ENCODE measurements at regions not wholly inside any gene's neighbourhood (a gene's known extent, or its start where the extent isn't known, plus 50 kb on each side); places are given as distances from the start of the nearest gene placed in this dataset.
A peak's percentile ranks its signal among the peaks of the same experiment; 100 is the strongest.
"Not testable (repeated sequence)": the region's sequence is repeated elsewhere in the genome, so short reads cannot be mapped to it uniquely, and the experiment has no call there.

DNA sequence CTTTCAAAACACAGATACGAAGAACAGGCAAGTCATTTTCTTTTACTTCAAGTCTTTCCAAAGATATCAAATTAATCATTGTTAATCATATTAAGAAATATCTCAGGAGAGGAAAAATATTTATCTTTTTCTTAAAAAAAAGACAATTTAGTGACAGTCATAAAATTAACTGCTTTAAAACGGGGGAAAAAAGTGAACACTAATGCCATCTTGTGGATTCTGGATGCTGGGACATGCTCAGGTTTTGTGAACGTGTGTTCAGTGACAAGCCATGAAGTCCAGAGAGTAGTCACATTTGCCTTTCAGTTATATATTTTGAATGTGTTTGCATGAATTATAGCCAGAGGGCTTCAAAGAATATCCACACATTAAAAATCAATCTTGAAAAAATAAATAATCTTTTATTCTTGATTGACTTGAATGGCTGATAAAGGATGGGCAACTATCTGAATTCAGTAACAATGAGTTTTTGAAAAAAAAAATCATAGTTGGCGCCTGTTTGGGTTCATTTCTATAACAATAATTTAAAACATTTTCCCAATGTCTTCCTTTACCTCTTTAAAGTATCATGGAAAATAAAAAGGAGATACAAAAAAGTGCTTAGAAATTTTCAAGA lies 74.7 kb upstream of the NOX3 start:
- H3K27ac Mint-ChIP-seq = no peak overlapping the region
- no peak overlapping the region for H3K4me3 Mint-ChIP-seq
- H3K4me1 Mint-ChIP-seq = peaks cover 7% of the 10 kb centered on the region
- TF ChIP-seq, protein P1, sequence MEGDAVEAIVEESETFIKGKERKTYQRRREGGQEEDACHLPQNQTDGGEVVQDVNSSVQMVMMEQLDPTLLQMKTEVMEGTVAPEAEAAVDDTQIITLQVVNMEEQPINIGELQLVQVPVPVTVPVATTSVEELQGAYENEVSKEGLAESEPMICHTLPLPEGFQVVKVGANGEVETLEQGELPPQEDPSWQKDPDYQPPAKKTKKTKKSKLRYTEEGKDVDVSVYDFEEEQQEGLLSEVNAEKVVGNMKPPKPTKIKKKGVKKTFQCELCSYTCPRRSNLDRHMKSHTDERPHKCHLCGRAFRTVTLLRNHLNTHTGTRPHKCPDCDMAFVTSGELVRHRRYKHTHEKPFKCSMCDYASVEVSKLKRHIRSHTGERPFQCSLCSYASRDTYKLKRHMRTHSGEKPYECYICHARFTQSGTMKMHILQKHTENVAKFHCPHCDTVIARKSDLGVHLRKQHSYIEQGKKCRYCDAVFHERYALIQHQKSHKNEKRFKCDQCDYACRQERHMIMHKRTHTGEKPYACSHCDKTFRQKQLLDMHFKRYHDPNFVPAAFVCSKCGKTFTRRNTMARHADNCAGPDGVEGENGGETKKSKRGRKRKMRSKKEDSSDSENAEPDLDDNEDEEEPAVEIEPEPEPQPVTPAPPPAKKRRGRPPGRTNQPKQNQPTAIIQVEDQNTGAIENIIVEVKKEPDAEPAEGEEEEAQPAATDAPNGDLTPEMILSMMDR (IDR thresholded peaks at IDR 0.05; ENCODE audit: unreplicated experiment in 3 of 3) = peak; percentile 61 to 71 (median 65)
- peaks cover 4% of the 10 kb centered on the region for H3K36me3 Mint-ChIP-seq (ENCODE audit: low read depth)
- H3K27me3 Mint-ChIP-seq (ENCODE audit: low read depth) = no peaks in the 10 kb centered on the region
- H3K9me3 Mint-ChIP-seq = peaks cover 16% of the 10 kb centered on the region

DNA sequence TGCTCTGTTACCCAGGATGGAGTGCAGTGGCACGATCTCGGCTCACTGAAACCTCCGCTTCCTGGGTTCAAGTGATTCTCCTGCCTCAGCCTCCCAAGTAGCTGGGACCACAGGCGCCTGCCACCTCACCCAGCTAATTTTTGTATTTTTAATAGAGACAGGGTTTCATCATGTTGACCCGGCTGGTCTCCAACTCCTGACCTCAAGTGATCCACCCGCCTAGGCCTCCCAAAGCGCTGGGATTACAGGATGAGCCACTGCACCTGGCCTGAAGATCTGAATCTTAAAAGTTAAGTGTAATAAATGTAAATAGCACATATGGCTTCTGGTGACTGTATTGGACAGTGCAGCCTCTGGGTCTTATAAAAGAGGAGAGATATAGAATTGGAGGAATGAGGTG lies 74.2 kb upstream of the NOX3 start:
- H3K27me3 Mint-ChIP-seq (ENCODE audit: low read depth); H3K27ac Mint-ChIP-seq; H3K4me1 Mint-ChIP-seq; H3K4me3 Mint-ChIP-seq; H3K36me3 Mint-ChIP-seq (ENCODE audit: low read depth): not testable (repeated sequence)
- H3K9me3 Mint-ChIP-seq = peaks cover 14% of the 10 kb centered on the region

DNA sequence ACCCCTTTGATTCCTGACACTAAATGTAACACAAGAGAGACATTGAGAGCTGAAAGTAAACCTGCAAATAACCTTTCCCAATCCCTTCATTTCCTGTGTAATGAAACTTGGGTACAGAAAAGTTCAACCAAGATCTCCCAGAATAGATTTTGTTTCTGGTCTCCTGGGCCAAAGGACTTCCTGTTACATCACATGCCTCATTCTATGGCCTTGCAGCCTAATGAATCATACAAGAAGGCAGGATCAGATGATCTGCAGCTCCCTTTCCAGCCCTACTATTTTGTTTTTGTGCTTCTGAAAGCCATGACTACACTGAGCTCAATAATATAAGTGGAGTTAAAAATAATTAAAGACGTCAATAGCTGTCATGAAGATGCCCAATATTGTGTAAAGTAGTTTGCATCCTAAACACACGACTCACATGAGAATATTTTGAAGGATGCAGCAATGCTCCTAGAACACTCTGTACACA lies 73.4 kb upstream of the NOX3 start:
- Mint-ChIP-seq H3K4me1 (peaks cover 7% of the 10 kb centered on the region), H3K36me3 (ENCODE audit: low read depth) (peaks cover 4% of the 10 kb centered on the region), H3K4me3 (no peak overlapping the region), H3K9me3 (peaks cover 12% of the 10 kb centered on the region), H3K27me3 (ENCODE audit: low read depth) (no peaks in the 10 kb centered on the region), H3K27ac (peak overlapping the region in 1 of 3 experiments; percentile 81)
- TF ChIP-seq, protein P1 (IDR thresholded peaks at IDR 0.05; ENCODE audit: unreplicated experiment in 3 of 3) = no peak

DNA sequence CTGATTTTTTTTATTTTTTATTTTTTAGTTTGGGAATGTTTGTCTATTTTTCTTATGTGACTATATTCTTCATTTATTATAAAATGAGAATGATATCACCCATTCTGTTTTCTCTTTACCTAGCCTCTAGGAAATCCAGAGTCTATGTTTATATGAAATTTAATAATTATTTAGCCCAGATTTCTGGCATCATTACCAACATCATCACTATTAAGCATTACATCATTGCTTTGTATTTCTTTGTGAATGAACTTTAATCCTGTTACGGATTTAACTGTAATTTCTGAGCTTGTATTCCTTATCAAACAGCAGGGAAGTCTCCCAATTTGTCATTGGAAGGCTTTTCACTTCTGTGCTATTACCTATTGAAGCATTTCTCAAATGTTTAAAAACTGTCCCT lies 72.7 kb upstream of the NOX3 start:
- TF ChIP-seq, protein P1 (IDR thresholded peaks at IDR 0.05; ENCODE audit: unreplicated experiment in 3 of 3) = no peak
- peaks cover 4% of the 10 kb centered on the region for H3K36me3 Mint-ChIP-seq (ENCODE audit: low read depth)
- H3K9me3 Mint-ChIP-seq = peaks cover 10% of the 10 kb centered on the region
- H3K27ac Mint-ChIP-seq = no peak overlapping the region
- no peak overlapping the region for H3K4me3 Mint-ChIP-seq
- H3K4me1 Mint-ChIP-seq = peaks cover 7% of the 10 kb centered on the region
- H3K27me3 Mint-ChIP-seq (ENCODE audit: low read depth) = no peaks in the 10 kb centered on the region

DNA sequence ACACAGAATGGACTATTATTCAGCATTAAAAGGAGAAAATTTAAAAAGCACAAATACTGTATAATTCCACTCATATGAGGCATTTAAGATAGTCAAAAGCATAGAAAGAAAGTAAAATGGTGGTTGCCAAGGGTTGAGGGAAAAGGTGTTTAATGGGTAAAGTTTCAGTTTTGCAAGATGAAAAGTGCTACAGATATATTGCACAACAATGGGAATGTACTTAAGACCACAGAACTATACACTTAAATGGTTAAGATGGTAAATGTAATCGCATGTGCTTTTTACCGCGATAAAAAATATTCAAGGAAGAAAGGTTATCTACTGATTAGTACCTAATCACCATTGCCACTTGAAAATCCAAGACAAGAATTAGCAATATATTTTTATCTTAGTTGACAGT lies 71.8 kb upstream of the NOX3 start:
- TF ChIP-seq, protein P1 (IDR thresholded peaks at IDR 0.05; ENCODE audit: unreplicated experiment in 3 of 3) = no peak
- H3K4me1 Mint-ChIP-seq = peaks cover 7% of the 10 kb centered on the region
- no peaks in the 10 kb centered on the region for H3K36me3 Mint-ChIP-seq (ENCODE audit: low read depth)
- no peak overlapping the region for H3K27ac Mint-ChIP-seq
- peaks cover 5% of the 10 kb centered on the region for H3K9me3 Mint-ChIP-seq
- H3K4me3 Mint-ChIP-seq = no peak overlapping the region
- H3K27me3 Mint-ChIP-seq (ENCODE audit: low read depth) = no peaks in the 10 kb centered on the region

DNA sequence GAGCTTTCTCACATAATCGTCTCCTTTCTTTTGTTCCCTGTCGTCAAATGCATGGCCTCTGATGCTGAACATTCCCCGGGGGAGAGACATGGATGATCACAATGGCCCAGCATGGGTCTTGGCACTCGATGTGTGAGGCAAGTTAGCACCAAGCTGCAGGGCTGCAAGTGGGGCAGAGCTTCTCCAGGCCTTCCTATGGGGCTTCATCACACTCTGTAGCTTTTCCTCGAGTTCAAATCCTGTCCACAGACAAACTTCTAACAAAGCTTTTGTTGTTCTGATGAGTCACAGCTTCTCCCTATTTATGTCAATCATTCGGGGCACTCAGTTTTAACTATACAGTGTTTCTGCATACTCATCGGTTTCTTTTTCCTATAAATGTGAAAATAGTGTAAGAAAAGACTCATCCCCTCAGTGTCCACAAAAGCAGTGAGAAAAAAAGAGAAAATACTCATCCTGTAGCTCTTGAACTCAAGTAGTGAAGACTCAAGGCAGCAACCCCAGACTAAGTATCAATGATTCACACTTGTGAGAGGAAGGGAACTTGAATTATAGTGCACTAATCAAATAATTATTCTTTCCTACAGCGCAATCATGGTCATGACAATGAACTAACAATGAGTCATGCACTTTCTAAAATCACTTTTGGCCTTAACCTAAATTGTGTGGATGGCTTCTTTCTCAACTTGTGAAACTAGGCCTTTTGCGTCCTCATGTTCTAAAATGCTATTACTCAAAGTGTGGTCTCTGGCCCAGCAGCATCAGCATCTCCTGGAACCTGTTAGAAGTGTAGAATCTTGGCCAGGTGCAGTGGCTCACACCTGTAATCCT lies 68.4 kb upstream of the NOX3 start:
- Mint-ChIP-seq H3K4me1 (peaks cover 3% of the 10 kb centered on the region), H3K36me3 (ENCODE audit: low read depth) (no peaks in the 10 kb centered on the region), H3K27ac (no peak overlapping the region), H3K4me3 (no peak overlapping the region), H3K27me3 (ENCODE audit: low read depth) (no peaks in the 10 kb centered on the region), H3K9me3 (no peaks in the 10 kb centered on the region)
- TF ChIP-seq, protein P1 (IDR thresholded peaks at IDR 0.05; ENCODE audit: unreplicated experiment in 3 of 3) = no peak
